ENCODE measurements at regions not wholly inside any gene's neighbourhood (a gene's known extent, or its start where the extent isn't known, plus 50 kb on each side); places are given as distances from the start of the nearest gene placed in this dataset.

DNA sequence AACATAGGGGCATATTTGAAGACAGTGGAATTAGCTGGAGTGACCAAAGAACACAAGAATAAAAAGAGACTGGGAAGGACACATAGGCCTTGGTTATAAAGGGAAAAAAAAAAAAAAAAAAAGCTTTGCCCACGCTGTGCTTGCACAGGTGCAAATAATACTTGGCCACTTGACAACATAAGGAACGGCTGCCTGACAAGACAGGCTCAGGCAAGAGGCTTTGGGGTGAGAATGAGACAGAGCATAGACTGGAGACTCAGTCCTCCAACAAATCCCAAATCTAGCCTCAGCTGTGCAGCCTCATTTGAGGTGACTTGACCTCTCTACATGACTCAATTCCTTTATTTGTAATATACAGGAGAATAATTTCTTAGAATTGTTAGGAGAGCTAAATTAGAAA is 332.8 kb upstream of the DYNLRB2 start:
- TF ChIP-seq SPI1 (IDR thresholded peaks at IDR 0.05; ENCODE audit: low read depth, low read length) (no peak), POLR2A (IDR thresholded peaks at IDR 0.05; ENCODE audit: low read depth, low read length) (no peak), POLR2AphosphoS5 (IDR thresholded peaks at IDR 0.05; ENCODE audit: low read depth, low read length) (no peak), TAF1 (IDR thresholded peaks at IDR 0.05; ENCODE audit: low read depth, low read length) (no peak), PAX5 (IDR thresholded peaks at IDR 0.05; ENCODE audit: insufficient read depth, low read length, severe bottlenecking) (no peak)
